GM12878 (cell line): ENCODE measurements at regions not wholly inside any gene's neighbourhood (a gene's known extent, or its start where the extent isn't known, plus 50 kb on each side); places are given as distances from the start of the nearest gene placed in this dataset.

ENCODE experiments used
- CBX5 ChIP-seq: sonication (generic); IDR thresholded peaks from 2 replicates; pipeline ENCODE4 v1.6.1; 2016; ENCODE audit warnings: low read depth, moderate library complexity, mild to moderate bottlenecking, inconsistent platforms
- NFYB ChIP-seq: IDR thresholded peaks from 2 replicates; pipeline ENCODE4 v1.6.1; 2011; ENCODE audit warnings: low read depth, mild to moderate bottlenecking, low read length, improper control_type of control experiment, moderate library complexity; ENCODE audit not compliant: insufficient read depth
- POLR2A ChIP-seq: IDR thresholded peaks from 2 replicates; pipeline ENCODE4 v1.6.1; 2011; ENCODE audit warnings: low read depth, mild to moderate bottlenecking, low read length
- RBBP5 ChIP-seq: fragments of 200-600 bp; sonication (generic); conservative IDR thresholded peaks from 2 replicates; pipeline ENCODE4 v1.6.1; 2016
- SRF ChIP-seq, 2 experiments: IDR thresholded peaks; 2 replicates each; pipeline ENCODE4 v1.6.1; 2011; ENCODE audit warnings: low read depth in 2 of 2, low read length in 2 of 2, mild to moderate bottlenecking in 1 of 2, moderate library complexity in 1 of 2
- TF ChIP-seq, protein P1 (sequence below), 3 experiments: IDR thresholded peaks in 2 of 3; conservative IDR thresholded peaks in 1 of 3; 2 replicates each; pipeline ENCODE4 v1.5.1; 2011; ENCODE audit warnings: low read depth in 3 of 3, low read length in 3 of 3, mild to moderate bottlenecking in 3 of 3, control low read depth in 2 of 3, moderate library complexity in 2 of 3, inconsistent platforms in 1 of 3, mixed read lengths in 1 of 3; ENCODE audit not compliant: control insufficient read depth in 2 of 3, insufficient read depth in 1 of 3; ENCODE audit errors: extremely low read depth in 1 of 3
- TF ChIP-seq, protein P2 (sequence below): fragments of 450-650 bp; IDR thresholded peaks from 2 replicates; pipeline ENCODE4 v1.6.1; 2017; ENCODE audit warnings: antibody characterized with exemption, mild to moderate bottlenecking, moderate library complexity
- TF ChIP-seq, protein P3 (sequence below): IDR thresholded peaks from 2 replicates; pipeline ENCODE4 v1.6.1; 2012; ENCODE audit warnings: low read depth, low read length, improper control_type of control experiment

DNA sequence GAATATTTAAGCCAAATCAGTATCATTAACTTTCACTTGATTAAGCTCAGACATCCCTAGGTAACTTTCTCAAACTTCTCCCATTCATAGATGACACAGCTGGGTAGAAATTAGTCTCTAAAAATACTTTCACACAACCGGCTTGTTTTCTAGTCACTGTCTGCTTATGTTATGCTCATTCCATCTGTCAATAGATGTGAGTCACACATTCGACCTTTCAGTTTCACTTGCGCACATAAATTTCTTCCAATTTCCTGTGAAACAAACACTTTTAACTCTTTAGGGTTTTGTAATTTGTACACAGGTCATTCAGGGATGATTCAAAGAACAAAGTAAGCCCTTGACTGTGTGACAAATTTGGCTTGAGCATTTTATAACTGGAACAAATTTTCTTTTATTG lies 723.0 kb downstream of the KCNA4 start:
- TF ChIP-seq, protein P1, sequence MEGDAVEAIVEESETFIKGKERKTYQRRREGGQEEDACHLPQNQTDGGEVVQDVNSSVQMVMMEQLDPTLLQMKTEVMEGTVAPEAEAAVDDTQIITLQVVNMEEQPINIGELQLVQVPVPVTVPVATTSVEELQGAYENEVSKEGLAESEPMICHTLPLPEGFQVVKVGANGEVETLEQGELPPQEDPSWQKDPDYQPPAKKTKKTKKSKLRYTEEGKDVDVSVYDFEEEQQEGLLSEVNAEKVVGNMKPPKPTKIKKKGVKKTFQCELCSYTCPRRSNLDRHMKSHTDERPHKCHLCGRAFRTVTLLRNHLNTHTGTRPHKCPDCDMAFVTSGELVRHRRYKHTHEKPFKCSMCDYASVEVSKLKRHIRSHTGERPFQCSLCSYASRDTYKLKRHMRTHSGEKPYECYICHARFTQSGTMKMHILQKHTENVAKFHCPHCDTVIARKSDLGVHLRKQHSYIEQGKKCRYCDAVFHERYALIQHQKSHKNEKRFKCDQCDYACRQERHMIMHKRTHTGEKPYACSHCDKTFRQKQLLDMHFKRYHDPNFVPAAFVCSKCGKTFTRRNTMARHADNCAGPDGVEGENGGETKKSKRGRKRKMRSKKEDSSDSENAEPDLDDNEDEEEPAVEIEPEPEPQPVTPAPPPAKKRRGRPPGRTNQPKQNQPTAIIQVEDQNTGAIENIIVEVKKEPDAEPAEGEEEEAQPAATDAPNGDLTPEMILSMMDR (IDR thresholded peaks at IDR 0.05 in 2 of 3, conservative IDR thresholded peaks at IDR 0.05 in 1 of 3; ENCODE audit: control insufficient read depth in 2 of 3, extremely low read depth in 1 of 3, insufficient read depth in 1 of 3, low read depth in 3 of 3, low read length in 3 of 3), result no peak
- TF ChIP-seq, protein P2, sequence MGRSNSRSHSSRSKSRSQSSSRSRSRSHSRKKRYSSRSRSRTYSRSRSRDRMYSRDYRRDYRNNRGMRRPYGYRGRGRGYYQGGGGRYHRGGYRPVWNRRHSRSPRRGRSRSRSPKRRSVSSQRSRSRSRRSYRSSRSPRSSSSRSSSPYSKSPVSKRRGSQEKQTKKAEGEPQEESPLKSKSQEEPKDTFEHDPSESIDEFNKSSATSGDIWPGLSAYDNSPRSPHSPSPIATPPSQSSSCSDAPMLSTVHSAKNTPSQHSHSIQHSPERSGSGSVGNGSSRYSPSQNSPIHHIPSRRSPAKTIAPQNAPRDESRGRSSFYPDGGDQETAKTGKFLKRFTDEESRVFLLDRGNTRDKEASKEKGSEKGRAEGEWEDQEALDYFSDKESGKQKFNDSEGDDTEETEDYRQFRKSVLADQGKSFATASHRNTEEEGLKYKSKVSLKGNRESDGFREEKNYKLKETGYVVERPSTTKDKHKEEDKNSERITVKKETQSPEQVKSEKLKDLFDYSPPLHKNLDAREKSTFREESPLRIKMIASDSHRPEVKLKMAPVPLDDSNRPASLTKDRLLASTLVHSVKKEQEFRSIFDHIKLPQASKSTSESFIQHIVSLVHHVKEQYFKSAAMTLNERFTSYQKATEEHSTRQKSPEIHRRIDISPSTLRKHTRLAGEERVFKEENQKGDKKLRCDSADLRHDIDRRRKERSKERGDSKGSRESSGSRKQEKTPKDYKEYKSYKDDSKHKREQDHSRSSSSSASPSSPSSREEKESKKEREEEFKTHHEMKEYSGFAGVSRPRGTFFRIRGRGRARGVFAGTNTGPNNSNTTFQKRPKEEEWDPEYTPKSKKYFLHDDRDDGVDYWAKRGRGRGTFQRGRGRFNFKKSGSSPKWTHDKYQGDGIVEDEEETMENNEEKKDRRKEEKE, result no peak
- TF ChIP-seq RBBP5, result no peak
- TF ChIP-seq SRF (IDR thresholded peaks at IDR 0.05; ENCODE audit: low read depth in 2 of 2, low read length in 2 of 2), result no peak
- TF ChIP-seq NFYB, result no peak
- no peak for TF ChIP-seq POLR2A
- TF ChIP-seq CBX5, result no peak
- TF ChIP-seq, protein P3, sequence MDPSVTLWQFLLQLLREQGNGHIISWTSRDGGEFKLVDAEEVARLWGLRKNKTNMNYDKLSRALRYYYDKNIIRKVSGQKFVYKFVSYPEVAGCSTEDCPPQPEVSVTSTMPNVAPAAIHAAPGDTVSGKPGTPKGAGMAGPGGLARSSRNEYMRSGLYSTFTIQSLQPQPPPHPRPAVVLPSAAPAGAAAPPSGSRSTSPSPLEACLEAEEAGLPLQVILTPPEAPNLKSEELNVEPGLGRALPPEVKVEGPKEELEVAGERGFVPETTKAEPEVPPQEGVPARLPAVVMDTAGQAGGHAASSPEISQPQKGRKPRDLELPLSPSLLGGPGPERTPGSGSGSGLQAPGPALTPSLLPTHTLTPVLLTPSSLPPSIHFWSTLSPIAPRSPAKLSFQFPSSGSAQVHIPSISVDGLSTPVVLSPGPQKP, result no peak
